Tibial nerve (tissue), 4 donors: ENCODE measurements at regions not wholly inside any gene's neighbourhood (a gene's known extent, or its start where the extent isn't known, plus 50 kb on each side); places are given as distances from the start of the nearest gene placed in this dataset.

Source experiments
- EP300 ChIP-seq, 2 donors: sonication (generic); formaldehyde crosslinking; IDR thresholded peaks; one replicate each; pipeline ENCODE4 v1.6.1; 2017; ENCODE audit warnings: antibody characterized with exemption in 2 of 2, mild to moderate bottlenecking in 1 of 2
- TF ChIP-seq, protein P1 (sequence below), 5 experiments: fragments of 200-600 bp in 3 of 5; fragments of 450-650 bp in 2 of 5; sonication (generic) in 3 of 5; IDR thresholded peaks; one replicate each; pipeline ENCODE4 v1.5.1; 2016 to 2019; ENCODE audit warnings: antibody characterized with exemption in 5 of 5, mild to moderate bottlenecking in 3 of 5, moderate library complexity in 2 of 5

DNA sequence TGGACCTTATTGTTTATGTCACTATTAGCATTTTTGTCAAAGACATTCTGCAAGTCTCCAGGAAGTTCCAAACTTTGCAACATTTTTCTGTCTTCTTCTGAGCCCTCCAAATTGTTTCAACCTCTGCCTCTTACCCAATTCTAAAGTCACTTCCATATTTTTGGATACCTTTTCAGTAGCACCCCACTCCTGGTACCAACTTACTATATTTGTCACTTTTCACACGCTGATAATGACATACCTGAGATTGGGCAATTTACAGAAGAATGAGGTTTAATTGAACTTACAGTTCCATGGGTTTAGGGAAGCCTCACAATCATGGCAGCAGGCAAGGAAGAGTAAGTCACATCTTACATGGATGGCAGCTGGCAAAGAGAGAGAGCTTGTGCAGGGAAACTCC is 1206.5 kb upstream of the EPHA6 start:
- TF ChIP-seq, protein P1, sequence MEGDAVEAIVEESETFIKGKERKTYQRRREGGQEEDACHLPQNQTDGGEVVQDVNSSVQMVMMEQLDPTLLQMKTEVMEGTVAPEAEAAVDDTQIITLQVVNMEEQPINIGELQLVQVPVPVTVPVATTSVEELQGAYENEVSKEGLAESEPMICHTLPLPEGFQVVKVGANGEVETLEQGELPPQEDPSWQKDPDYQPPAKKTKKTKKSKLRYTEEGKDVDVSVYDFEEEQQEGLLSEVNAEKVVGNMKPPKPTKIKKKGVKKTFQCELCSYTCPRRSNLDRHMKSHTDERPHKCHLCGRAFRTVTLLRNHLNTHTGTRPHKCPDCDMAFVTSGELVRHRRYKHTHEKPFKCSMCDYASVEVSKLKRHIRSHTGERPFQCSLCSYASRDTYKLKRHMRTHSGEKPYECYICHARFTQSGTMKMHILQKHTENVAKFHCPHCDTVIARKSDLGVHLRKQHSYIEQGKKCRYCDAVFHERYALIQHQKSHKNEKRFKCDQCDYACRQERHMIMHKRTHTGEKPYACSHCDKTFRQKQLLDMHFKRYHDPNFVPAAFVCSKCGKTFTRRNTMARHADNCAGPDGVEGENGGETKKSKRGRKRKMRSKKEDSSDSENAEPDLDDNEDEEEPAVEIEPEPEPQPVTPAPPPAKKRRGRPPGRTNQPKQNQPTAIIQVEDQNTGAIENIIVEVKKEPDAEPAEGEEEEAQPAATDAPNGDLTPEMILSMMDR (IDR thresholded peaks at IDR 0.05) = no peak
- TF ChIP-seq EP300 (IDR thresholded peaks at IDR 0.05) = no peak
